ENCODE measurements at regions not wholly inside any gene's neighbourhood (a gene's known extent, or its start where the extent isn't known, plus 50 kb on each side); places are given as distances from the start of the nearest gene placed in this dataset.

- intact Hi-C loops (cut with DNase I): no loop called here
- H3K27ac ChIP-seq: no peak overlapping the region
- H3K27me3 ChIP-seq: peaks cover 4% of the 10 kb centered on the region
- H3K4me3 ChIP-seq: no peak overlapping the region
- no peaks in the 10 kb centered on the region for H3K36me3 ChIP-seq
- no peak for TF ChIP-seq CTCF (IDR thresholded peaks at IDR 0.05)
- H3K9me3 ChIP-seq: no peaks in the 10 kb centered on the region
- DNase-seq: no peak
- ATAC-seq: no peak
- H3K4me1 ChIP-seq: no peaks in the 10 kb centered on the region
These were observed 120.3 kb downstream of the ZNF664 start for GRCh38 chr12:124093297-124093696.

- intact Hi-C loops (cut with DNase I): no loop called here
- Histone ChIP-seq H3K36me3 (no peaks in the 10 kb centered on the region), H3K27ac (no peak overlapping the region), H3K4me1 (no peaks in the 10 kb centered on the region), H3K4me3 (no peak overlapping the region), H3K9me3 (no peaks in the 10 kb centered on the region), H3K27me3 (peaks cover 7% of the 10 kb centered on the region)
- DNase-seq (no peak), ATAC-seq (no peak)
- no peak for TF ChIP-seq CTCF (IDR thresholded peaks at IDR 0.05)
These were observed 121.2 kb downstream of the ZNF664 start for GRCh38 chr12:124094188-124094587.

DNA sequence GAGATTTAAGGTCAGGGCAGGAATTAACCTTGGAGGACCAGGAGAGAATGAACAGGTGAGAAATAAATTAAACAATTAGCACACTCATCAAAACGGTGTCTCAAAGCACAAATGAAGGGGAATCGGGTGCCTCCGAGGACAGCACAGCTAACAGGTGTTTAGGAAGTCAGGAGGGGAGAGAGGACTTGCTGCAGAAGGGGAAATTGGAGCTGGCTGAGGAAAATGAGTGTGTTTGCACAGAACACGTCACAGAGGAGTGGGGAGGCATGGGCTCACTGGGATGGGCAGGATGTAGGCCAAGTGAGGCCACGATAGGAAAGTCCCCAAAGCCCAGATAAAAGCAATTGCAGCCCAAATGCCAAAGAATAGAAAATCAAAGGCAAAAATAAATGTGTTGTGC is 121.7 kb downstream of the ZNF664 start:
- ATAC-seq (no peak), DNase-seq (no peak)
- Histone ChIP-seq H3K9me3 (no peaks in the 10 kb centered on the region), H3K36me3 (no peaks in the 10 kb centered on the region), H3K27ac (no peak overlapping the region), H3K27me3 (peaks cover 7% of the 10 kb centered on the region), H3K4me1 (no peaks in the 10 kb centered on the region), H3K4me3 (no peak overlapping the region)
- intact Hi-C loops (cut with DNase I): no loop called here
- TF ChIP-seq CTCF (IDR thresholded peaks at IDR 0.05): no peak

DNA sequence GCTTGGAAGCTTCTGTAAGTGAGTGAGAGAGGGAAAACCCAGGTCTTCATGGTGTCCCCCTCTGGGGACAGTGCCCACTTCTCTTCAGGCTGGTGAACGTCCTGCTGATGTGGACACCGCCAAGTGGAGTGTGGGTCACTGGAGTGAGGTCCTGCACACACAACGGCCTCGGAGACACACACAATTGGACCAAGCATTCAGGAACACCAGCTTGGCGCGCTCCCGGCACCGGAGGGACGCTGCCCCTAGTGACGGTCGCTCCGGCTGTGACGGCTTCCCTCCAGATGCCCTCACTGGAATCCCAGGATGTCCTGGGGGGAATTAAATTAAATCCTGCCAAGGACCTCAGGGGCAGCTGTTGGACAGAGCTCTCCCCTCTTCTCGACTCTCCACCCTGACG is 123.1 kb downstream of the ZNF664 start:
- DNase-seq (no peak), ATAC-seq (no peak)
- no peaks in the 10 kb centered on the region for H3K36me3 ChIP-seq
- H3K27me3 ChIP-seq: peaks cover 7% of the 10 kb centered on the region
- no peak overlapping the region for H3K4me3 ChIP-seq
- no peaks in the 10 kb centered on the region for H3K9me3 ChIP-seq
- H3K27ac ChIP-seq: no peak overlapping the region
- intact Hi-C loops (cut with DNase I): no loop called here
- H3K4me1 ChIP-seq: no peaks in the 10 kb centered on the region
- TF ChIP-seq CTCF (IDR thresholded peaks at IDR 0.05): no peak

GRCh38 chr12:124096869-124097434 is 123.9 kb downstream of the ZNF664 start:
- Histone ChIP-seq H3K27me3 (peaks cover 7% of the 10 kb centered on the region), H3K4me3 (no peak overlapping the region), H3K27ac (no peak overlapping the region), H3K4me1 (no peaks in the 10 kb centered on the region), H3K36me3 (no peaks in the 10 kb centered on the region), H3K9me3 (no peaks in the 10 kb centered on the region)
- no peak for TF ChIP-seq CTCF (IDR thresholded peaks at IDR 0.05)
- DNase-seq (no peak), ATAC-seq (no peak)
- intact Hi-C loops (cut with DNase I): no loop called here

DNA sequence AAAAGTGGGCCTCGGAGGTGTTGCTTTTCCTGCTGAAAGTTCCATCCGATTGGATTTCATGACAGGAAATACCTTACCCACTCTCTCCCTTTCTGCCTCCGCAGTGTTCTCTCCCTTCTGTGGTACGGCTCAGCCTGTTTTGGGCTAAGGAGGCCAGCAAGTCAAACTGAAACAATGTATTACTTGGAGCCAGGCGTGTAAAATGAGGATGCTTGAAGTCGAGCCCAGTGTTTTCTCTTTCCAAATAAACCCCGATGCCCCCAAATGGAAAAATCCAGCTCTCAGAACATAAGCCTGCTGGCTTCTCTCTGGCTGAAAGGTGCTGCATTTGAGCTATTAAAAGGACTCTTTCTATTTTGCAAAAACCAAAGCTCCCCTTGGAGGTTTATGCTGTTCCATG is 124.7 kb downstream of the ZNF664 start:
- TF ChIP-seq CTCF (IDR thresholded peaks at IDR 0.05): no peak
- ATAC-seq: no peak
- H3K27me3 ChIP-seq: peaks cover 7% of the 10 kb centered on the region
- no peak for DNase-seq
- H3K36me3 ChIP-seq: no peaks in the 10 kb centered on the region
- no peak overlapping the region for H3K27ac ChIP-seq
- no peaks in the 10 kb centered on the region for H3K9me3 ChIP-seq
- no peak overlapping the region for H3K4me3 ChIP-seq
- no peaks in the 10 kb centered on the region for H3K4me1 ChIP-seq
- intact Hi-C loops (cut with DNase I): no loop called here

Data from upper lobe of right lung (tissue), 1 donor.